Esophagus squamous epithelium (tissue), 5 donors: ENCODE measurements at regions not wholly inside any gene's neighbourhood (a gene's known extent, or its start where the extent isn't known, plus 50 kb on each side); places are given as distances from the start of the nearest gene placed in this dataset.

ENCODE experiments used
- DNase-seq: peaks from one replicate; lab custom pipeline; 2025; lab: John Stamatoyannopoulos, UW
- H3K27ac ChIP-seq, 4 donors: fragments of 200-600 bp; sonication (generic); one replicate each; pipeline ENCODE4 v1.5.1; 2016 to 2019; ENCODE audit warnings: mild to moderate bottlenecking in 1 of 4
- H3K27me3 ChIP-seq, 4 donors: fragments of 200-600 bp; sonication (generic); 1 replicate in 3 of 4; 2 replicates in 1 of 4; pipeline versions ENCODE4 v1.5.1 to v1.6.0; 2017 to 2021; ENCODE audit warnings: antibody characterized with exemption in 1 of 4
- H3K36me3 ChIP-seq, 3 donors: fragments of 200-600 bp; sonication (generic); one replicate each; pipeline ENCODE4 v1.5.1; 2016 to 2019
- H3K4me1 ChIP-seq, 3 donors: fragments of 200-600 bp; sonication (generic); one replicate each; pipeline ENCODE4 v1.5.1; 2017 to 2019
- H3K4me3 ChIP-seq, 4 donors: fragments of 200-600 bp; sonication (generic); 1 replicate in 3 of 4; 2 replicates in 1 of 4; pipeline ENCODE4 v1.5.1; 2016 to 2019; ENCODE audit warnings: mild to moderate bottlenecking in 2 of 4, moderate library complexity in 1 of 4
- H3K9me3 ChIP-seq, 3 donors: fragments of 200-600 bp; sonication (generic); one replicate each; pipeline ENCODE4 v1.5.1; 2016 to 2019
- CTCF ChIP-seq, 6 experiments: fragments of 450-650 bp in 4 of 6; fragments of 200-600 bp in 2 of 6; sonication (generic) in 2 of 6; IDR thresholded peaks; one replicate each; pipeline ENCODE4 v1.5.1; 2016 to 2019; ENCODE audit warnings: antibody characterized with exemption in 6 of 6, mild to moderate bottlenecking in 4 of 6, moderate library complexity in 4 of 6
- POLR2A ChIP-seq, 4 donors: fragments of 450-650 bp; IDR thresholded peaks; one replicate each; pipeline ENCODE4 v1.6.1; 2017; ENCODE audit warnings: antibody characterized with exemption in 4 of 4, mild to moderate bottlenecking in 4 of 4, moderate library complexity in 3 of 4
- WGBS, 2 donors: methylation state at CpG; one replicate each; pipeline ENCODE4 v1.1.5; 2018; 5-methylcytosine and 5-hydroxymethylcytosine counted together
- intact Hi-C: fragments of 100-400 bp; cut with DNase I; formaldehyde crosslinking; loops from one replicate; pipeline ENCODE4 v1.15.0; 2022
- donor health status: DM: yes; HTN: yes; CAD: no.

- WGBS, 2 donors: 33 to 70% methylated on average over 8 of the region's 8 CpGs
- Histone ChIP-seq H3K9me3 (peaks cover 0 to 7% (median 0%) of the 10 kb centered on the region in 3 donors), H3K27ac (peak overlapping the region; percentile 71 to 87 (median 79)), H3K27me3 (no peaks in the 10 kb centered on the region), H3K4me1 (peaks cover 35 to 81% (median 45%) of the 10 kb centered on the region in 3 donors), H3K4me3 (no peak overlapping the region), H3K36me3 (no peaks in the 10 kb centered on the region)
- DNase-seq: no peak
- TF ChIP-seq CTCF (IDR thresholded peaks at IDR 0.05) (no peak), POLR2A (IDR thresholded peaks at IDR 0.05) (no peak)
- intact Hi-C loops: no loop called here
Measured at GRCh38 chr6:14273191-14273590, 155.6 kb downstream of the CD83 start.

- TF ChIP-seq CTCF (IDR thresholded peaks at IDR 0.05) (no peak), POLR2A (IDR thresholded peaks at IDR 0.05) (no peak)
- Histone ChIP-seq H3K36me3 (no peaks in the 10 kb centered on the region), H3K27ac (peak overlapping the region; percentile 71 to 87 (median 79)), H3K4me1 (peaks cover 35 to 81% (median 45%) of the 10 kb centered on the region in 3 donors), H3K27me3 (no peaks in the 10 kb centered on the region), H3K9me3 (peaks cover 0 to 7% (median 0%) of the 10 kb centered on the region in 3 donors), H3K4me3 (no peak overlapping the region)
- 80 to 86% methylated on average over 6 of the region's 6 CpGs for WGBS, 2 donors
- DNase-seq: no peak
- intact Hi-C loops: no loop called here
Measured at GRCh38 chr6:14274016-14274415, 156.4 kb downstream of the CD83 start.

GRCh38 chr6:14274546-14275492 lies 157.2 kb downstream of the CD83 start:
- H3K27ac ChIP-seq: peak overlapping the region; percentile 71 to 87 (median 79)
- no peaks in the 10 kb centered on the region for H3K36me3 ChIP-seq
- H3K4me3 ChIP-seq: no peak overlapping the region
- DNase-seq: no peak
- no peaks in the 10 kb centered on the region for H3K27me3 ChIP-seq
- 47 to 64% methylated on average over 13 to 15 of the region's 16 CpGs for WGBS, 2 donors
- intact Hi-C loops: no loop called here
- H3K9me3 ChIP-seq: peaks cover 0 to 7% (median 0%) of the 10 kb centered on the region in 3 donors
- TF ChIP-seq CTCF (IDR thresholded peaks at IDR 0.05): no peak
- TF ChIP-seq POLR2A (IDR thresholded peaks at IDR 0.05): no peak
- H3K4me1 ChIP-seq: peaks cover 35 to 79% (median 45%) of the 10 kb centered on the region in 3 donors

- DNase-seq: no peak
- TF ChIP-seq CTCF (IDR thresholded peaks at IDR 0.05): no peak
- TF ChIP-seq POLR2A (IDR thresholded peaks at IDR 0.05): no peak
- Histone ChIP-seq H3K36me3 (no peaks in the 10 kb centered on the region), H3K27ac (peak overlapping the region; percentile 50 to 70 (median 64)), H3K4me1 (peaks cover 33 to 73% (median 42%) of the 10 kb centered on the region in 3 donors), H3K9me3 (peaks cover 0 to 14% (median 0%) of the 10 kb centered on the region in 3 donors), H3K4me3 (no peak overlapping the region), H3K27me3 (no peaks in the 10 kb centered on the region)
- intact Hi-C loops: no loop called here
- WGBS, 2 donors: 29 to 70% methylated on average over 1 to 4 of the region's 9 CpGs
Measured at GRCh38 chr6:14275493-14275851, 157.9 kb downstream of the CD83 start.

GRCh38 chr6:14276071-14276470 lies 158.5 kb downstream of the CD83 start:
- Histone ChIP-seq H3K27ac (peak overlapping the region; percentile 30 to 70 (median 58)), H3K27me3 (no peaks in the 10 kb centered on the region), H3K36me3 (no peaks in the 10 kb centered on the region), H3K9me3 (peaks cover 0 to 14% (median 0%) of the 10 kb centered on the region in 3 donors), H3K4me1 (peaks cover 31 to 67% (median 42%) of the 10 kb centered on the region in 3 donors), H3K4me3 (no peak overlapping the region)
- intact Hi-C loops: no loop called here
- 23 to 33% methylated on average over 1 to 4 of the region's 4 CpGs for WGBS, 2 donors
- no peak for TF ChIP-seq CTCF (IDR thresholded peaks at IDR 0.05)
- no peak for TF ChIP-seq POLR2A (IDR thresholded peaks at IDR 0.05)
- DNase-seq: no peak
